Astrocyte (in vitro differentiated cells and primary cell): ENCODE measurements at regions not wholly inside any gene's neighbourhood (a gene's known extent, or its start where the extent isn't known, plus 50 kb on each side); places are given as distances from the start of the nearest gene placed in this dataset.

Source experiments
- DNase-seq: peaks from one replicate; pipeline ENCODE4 v3.0.0-alpha.2; 2010; ENCODE audit warnings: low read depth
- FAIRE-seq: peaks from 2 replicates; lab custom pipeline; 2011; peaks lifted over from hg19 to GRCh38; lab: Jason Lieb, UNC
- H2AFZ ChIP-seq: 2 replicates; pipeline ENCODE4 v1.6.0; 2012; ENCODE audit warnings: low read depth, low read length, inconsistent platforms
- H3K27ac ChIP-seq: 2 replicates; pipeline ENCODE4 v1.5.1; 2011; ENCODE audit warnings: low read depth, low read length, inconsistent platforms
- H3K27me3 ChIP-seq: 2 replicates; pipeline ENCODE4 v1.6.0; 2011; ENCODE audit warnings: low read length, inconsistent platforms; ENCODE audit not compliant: insufficient read depth
- H3K36me3 ChIP-seq: 2 replicates; pipeline ENCODE4 v1.5.1; 2011; ENCODE audit warnings: low read length, inconsistent platforms; ENCODE audit not compliant: insufficient read depth
- H3K4me1 ChIP-seq: 2 replicates; pipeline ENCODE4 v1.5.1; 2011; ENCODE audit warnings: low read length, inconsistent platforms; ENCODE audit not compliant: insufficient read depth
- H3K4me2 ChIP-seq: 2 replicates; pipeline ENCODE4 v1.6.0; 2012; ENCODE audit warnings: low read length, inconsistent platforms
- H3K4me3 ChIP-seq: 2 replicates; pipeline ENCODE4 v1.5.1; 2011; ENCODE audit warnings: low read depth, mild to moderate bottlenecking, low read length, inconsistent platforms; ENCODE audit not compliant: insufficient read depth
- H3K79me2 ChIP-seq: 2 replicates; pipeline ENCODE4 v1.6.0; 2012; ENCODE audit warnings: mild to moderate bottlenecking, low read length, inconsistent platforms; ENCODE audit not compliant: insufficient read depth
- H3K9ac ChIP-seq: 2 replicates; pipeline ENCODE4 v1.6.0; 2012; ENCODE audit warnings: mild to moderate bottlenecking, low read length, inconsistent platforms
- H3K9me3 ChIP-seq: 2 replicates; pipeline ENCODE4 v1.5.1; 2012; ENCODE audit warnings: low read depth, mild to moderate bottlenecking, low read length, inconsistent platforms; ENCODE audit not compliant: insufficient read depth
- H4K20me1 ChIP-seq: 2 replicates; pipeline ENCODE4 v1.6.0; 2012; ENCODE audit warnings: low read length, inconsistent platforms; ENCODE audit not compliant: insufficient read depth
- H3K27ac Mint-ChIP-seq: one replicate; pipeline ENCODE4 v1.8.0; 2021; ENCODE audit warnings: mild to moderate bottlenecking, mixed read lengths; ENCODE audit not compliant: unreplicated experiment
- H3K27me3 Mint-ChIP-seq: one replicate; pipeline ENCODE4 v1.8.0; 2021; ENCODE audit warnings: low read depth, mixed read lengths; ENCODE audit not compliant: unreplicated experiment
- H3K36me3 Mint-ChIP-seq: one replicate; pipeline ENCODE4 v1.8.0; 2021; ENCODE audit warnings: low read depth, mixed read lengths; ENCODE audit not compliant: unreplicated experiment
- H3K4me1 Mint-ChIP-seq: one replicate; pipeline ENCODE4 v1.8.0; 2021; ENCODE audit warnings: low read depth, mixed read lengths; ENCODE audit not compliant: unreplicated experiment
- H3K4me3 Mint-ChIP-seq: one replicate; pipeline ENCODE4 v1.8.0; 2021; ENCODE audit warnings: mild to moderate bottlenecking, moderate library complexity, mixed read lengths; ENCODE audit not compliant: unreplicated experiment
- H3K9me3 Mint-ChIP-seq: one replicate; pipeline ENCODE4 v1.8.0; 2021; ENCODE audit warnings: mild to moderate bottlenecking, mixed read lengths; ENCODE audit not compliant: unreplicated experiment
- EZH2 ChIP-seq: IDR thresholded peaks from 2 replicates; pipeline ENCODE4 v1.6.1; 2012; ENCODE audit warnings: mild to moderate bottlenecking, low read length, inconsistent platforms; ENCODE audit not compliant: insufficient read depth
- TF ChIP-seq, protein P1 (sequence below): IDR thresholded peaks from 2 replicates; pipeline ENCODE4 v1.5.1; 2011; ENCODE audit warnings: low read depth, mild to moderate bottlenecking, inconsistent platforms, low read length, moderate library complexity; ENCODE audit not compliant: insufficient read depth

DNA sequence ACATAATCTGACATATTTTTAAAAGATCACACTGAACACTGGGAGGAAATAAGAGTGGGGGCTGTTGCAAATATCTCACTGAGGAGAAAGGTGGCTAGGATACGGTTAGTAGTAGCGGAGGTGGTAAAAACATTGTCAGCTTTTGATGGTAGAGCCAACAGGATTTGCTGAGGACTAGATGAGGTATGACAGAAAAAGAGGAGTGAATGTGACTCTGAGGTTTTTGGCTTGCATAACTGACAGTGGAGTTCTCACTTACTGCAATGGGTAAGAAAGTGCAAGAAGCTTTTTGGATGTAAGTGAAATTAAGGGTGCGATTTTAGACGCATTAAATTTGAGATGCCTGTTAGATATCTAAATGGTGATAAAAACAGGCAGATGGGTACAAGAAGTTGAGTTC lies 102.0 kb upstream of the MBL2 start:
- Mint-ChIP-seq H3K36me3 (no peaks in the 10 kb centered on the region), H3K4me3 (no peak overlapping the region), H3K9me3 (peaks cover under 1% of the 10 kb centered on the region), H3K4me1 (peaks cover 15% of the 10 kb centered on the region), H3K27ac (peak overlapping the region; percentile 1), H3K27me3 (no peaks in the 10 kb centered on the region)
- no peaks in the 10 kb centered on the region for H3K36me3 ChIP-seq
- no peak overlapping the region for H3K27ac ChIP-seq
- H2AFZ ChIP-seq, result no peak overlapping the region
- no peaks in the 10 kb centered on the region for H3K27me3 ChIP-seq
- peaks cover 4% of the 10 kb centered on the region for H3K4me1 ChIP-seq
- FAIRE-seq (no peak), DNase-seq (no peak)
- H3K79me2 ChIP-seq, result no peaks in the 10 kb centered on the region
- no peaks in the 10 kb centered on the region for H4K20me1 ChIP-seq
- no peak overlapping the region for H3K4me2 ChIP-seq
- no peaks in the 10 kb centered on the region for H3K9me3 ChIP-seq
- no peak for TF ChIP-seq EZH2
- TF ChIP-seq, protein P1, sequence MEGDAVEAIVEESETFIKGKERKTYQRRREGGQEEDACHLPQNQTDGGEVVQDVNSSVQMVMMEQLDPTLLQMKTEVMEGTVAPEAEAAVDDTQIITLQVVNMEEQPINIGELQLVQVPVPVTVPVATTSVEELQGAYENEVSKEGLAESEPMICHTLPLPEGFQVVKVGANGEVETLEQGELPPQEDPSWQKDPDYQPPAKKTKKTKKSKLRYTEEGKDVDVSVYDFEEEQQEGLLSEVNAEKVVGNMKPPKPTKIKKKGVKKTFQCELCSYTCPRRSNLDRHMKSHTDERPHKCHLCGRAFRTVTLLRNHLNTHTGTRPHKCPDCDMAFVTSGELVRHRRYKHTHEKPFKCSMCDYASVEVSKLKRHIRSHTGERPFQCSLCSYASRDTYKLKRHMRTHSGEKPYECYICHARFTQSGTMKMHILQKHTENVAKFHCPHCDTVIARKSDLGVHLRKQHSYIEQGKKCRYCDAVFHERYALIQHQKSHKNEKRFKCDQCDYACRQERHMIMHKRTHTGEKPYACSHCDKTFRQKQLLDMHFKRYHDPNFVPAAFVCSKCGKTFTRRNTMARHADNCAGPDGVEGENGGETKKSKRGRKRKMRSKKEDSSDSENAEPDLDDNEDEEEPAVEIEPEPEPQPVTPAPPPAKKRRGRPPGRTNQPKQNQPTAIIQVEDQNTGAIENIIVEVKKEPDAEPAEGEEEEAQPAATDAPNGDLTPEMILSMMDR, result no peak
- H3K9ac ChIP-seq, result no peak overlapping the region
- H3K4me3 ChIP-seq, result no peak overlapping the region

DNA sequence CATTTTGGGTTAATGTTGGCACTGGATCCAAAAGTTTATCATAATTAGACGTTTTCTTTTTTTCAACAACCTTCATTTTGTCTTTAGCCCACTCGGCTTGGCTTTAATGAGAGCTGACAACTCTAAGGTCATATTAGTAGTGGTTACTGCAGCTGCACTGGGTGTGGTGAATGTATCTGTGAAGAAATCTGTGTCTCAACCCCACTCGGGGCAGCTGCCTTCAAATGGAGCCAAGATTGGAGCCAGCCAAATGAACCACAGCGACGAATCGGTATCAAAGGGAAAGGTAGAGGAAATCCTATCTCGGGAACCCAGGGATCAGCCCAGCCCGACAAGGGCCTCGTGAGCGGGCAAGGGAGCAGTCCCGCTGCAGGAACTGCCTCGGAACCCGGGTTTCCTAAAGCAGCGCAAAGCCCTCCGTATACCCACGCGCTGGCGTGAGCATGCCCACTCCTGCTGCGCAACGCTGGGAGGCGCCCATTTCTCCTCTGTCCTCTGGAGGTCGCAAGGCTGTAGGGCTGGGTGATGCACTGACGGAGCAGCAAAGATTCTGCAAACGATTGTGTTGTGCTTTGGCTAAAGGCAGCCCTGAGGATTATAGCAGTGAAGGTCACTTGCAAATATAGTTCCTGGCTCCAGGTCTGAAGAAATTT lies 98.7 kb upstream of the MBL2 start:
- no peak overlapping the region for H3K9ac ChIP-seq
- H3K79me2 ChIP-seq, result no peaks in the 10 kb centered on the region
- H3K4me1 Mint-ChIP-seq, result peaks cover 7% of the 10 kb centered on the region
- H3K27me3 Mint-ChIP-seq, result no peaks in the 10 kb centered on the region
- no peak overlapping the region for H3K4me3 ChIP-seq
- peaks cover 16% of the 10 kb centered on the region for H3K9me3 Mint-ChIP-seq
- H3K4me1 ChIP-seq, result no peaks in the 10 kb centered on the region
- TF ChIP-seq, protein P1, result no peak
- TF ChIP-seq EZH2, result no peak
- no peaks in the 10 kb centered on the region for H3K36me3 ChIP-seq
- no peak overlapping the region for H3K27ac Mint-ChIP-seq
- no peak overlapping the region for H3K27ac ChIP-seq
- H2AFZ ChIP-seq, result no peak overlapping the region
- H3K9me3 ChIP-seq, result peaks cover 9% of the 10 kb centered on the region
- DNase-seq, result no peak
- H3K4me2 ChIP-seq, result no peak overlapping the region
- no peaks in the 10 kb centered on the region for H4K20me1 ChIP-seq
- no peaks in the 10 kb centered on the region for H3K36me3 Mint-ChIP-seq
- no peaks in the 10 kb centered on the region for H3K27me3 ChIP-seq
- H3K4me3 Mint-ChIP-seq, result no peak overlapping the region
- FAIRE-seq, result no peak

DNA sequence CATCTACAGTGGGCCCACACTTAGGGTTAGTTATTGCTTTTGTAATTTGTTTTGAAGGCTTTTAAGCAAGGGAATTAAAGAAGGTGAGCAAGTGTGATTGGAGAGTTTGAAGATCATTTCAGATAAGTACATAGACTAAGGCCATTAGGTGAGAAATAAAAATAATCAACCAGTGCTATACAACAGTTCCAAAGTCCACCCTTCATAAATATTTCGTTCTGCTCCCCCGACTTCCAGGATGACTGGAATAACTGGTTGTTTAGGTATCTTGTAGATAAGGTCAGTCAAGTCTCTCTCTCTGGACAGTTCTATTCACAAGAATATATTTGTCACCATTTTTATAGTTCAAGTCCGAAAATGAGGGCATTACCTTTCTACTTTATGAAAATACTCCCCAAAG lies 98.0 kb upstream of the MBL2 start:
- TF ChIP-seq, protein P1, result no peak
- no peak for TF ChIP-seq EZH2
- no peaks in the 10 kb centered on the region for H3K79me2 ChIP-seq
- no peaks in the 10 kb centered on the region for H3K27me3 ChIP-seq
- Mint-ChIP-seq H3K36me3 (no peaks in the 10 kb centered on the region), H3K9me3 (peaks cover 16% of the 10 kb centered on the region), H3K4me3 (no peak overlapping the region), H3K27ac (no peak overlapping the region), H3K4me1 (peaks cover 10% of the 10 kb centered on the region), H3K27me3 (no peaks in the 10 kb centered on the region)
- H2AFZ ChIP-seq, result no peak overlapping the region
- H3K4me3 ChIP-seq, result no peak overlapping the region
- no peaks in the 10 kb centered on the region for H4K20me1 ChIP-seq
- FAIRE-seq, result no peak
- H3K9me3 ChIP-seq, result peaks cover 9% of the 10 kb centered on the region
- H3K27ac ChIP-seq, result no peak overlapping the region
- H3K4me2 ChIP-seq, result no peak overlapping the region
- H3K36me3 ChIP-seq, result no peaks in the 10 kb centered on the region
- no peak for DNase-seq
- no peaks in the 10 kb centered on the region for H3K4me1 ChIP-seq
- H3K9ac ChIP-seq, result no peak overlapping the region
